Neural crest cell (in vitro differentiated cells): ENCODE measurements at regions not wholly inside any gene's neighbourhood (a gene's known extent, or its start where the extent isn't known, plus 50 kb on each side); places are given as distances from the start of the nearest gene placed in this dataset.
"Not testable (repeated sequence)": the region's sequence is repeated elsewhere in the genome, so short reads cannot be mapped to it uniquely, and the experiment has no call there.

Experiments
- DNase-seq: peaks from one replicate; pipeline ENCODE4 v3.0.0; 2021; ENCODE audit warnings: low read depth, mixed read lengths, low spot score
- H3K27ac Mint-ChIP-seq: one replicate; pipeline ENCODE4 v1.8.0; 2021; ENCODE audit warnings: mild to moderate bottlenecking, mixed read lengths; ENCODE audit not compliant: unreplicated experiment
- H3K27me3 Mint-ChIP-seq: 2 replicates; pipeline ENCODE4 v1.8.0; 2021; ENCODE audit warnings: low read depth, mild to moderate bottlenecking, mixed read lengths
- H3K36me3 Mint-ChIP-seq: 2 replicates; pipeline ENCODE4 v1.8.0; 2021; ENCODE audit warnings: low read depth, mild to moderate bottlenecking, mixed read lengths
- H3K4me1 Mint-ChIP-seq: 2 replicates; pipeline ENCODE4 v1.8.0; 2021; ENCODE audit warnings: mixed read lengths
- H3K4me3 Mint-ChIP-seq: one replicate; pipeline ENCODE4 v1.8.0; 2021; ENCODE audit warnings: mild to moderate bottlenecking, mixed read lengths
- H3K9me3 Mint-ChIP-seq: 2 replicates; pipeline ENCODE4 v1.8.0; 2021; ENCODE audit warnings: mixed read lengths
- CTCF ChIP-seq: fragments of 200-600 bp; sonication (generic); conservative IDR thresholded peaks from 2 replicates; pipeline ENCODE4 v1.5.0; 2021; ENCODE audit warnings: antibody characterized with exemption, mild to moderate bottlenecking

GRCh38 chr10:63675171-63675570, 154.0 kb downstream of the REEP3 start:
- no peaks in the 10 kb centered on the region for H3K9me3 Mint-ChIP-seq
- H3K27ac Mint-ChIP-seq, result no peak overlapping the region
- no peak for TF ChIP-seq CTCF
- H3K27me3 Mint-ChIP-seq, result no peaks in the 10 kb centered on the region
- H3K4me1 Mint-ChIP-seq, result peaks cover 8% of the 10 kb centered on the region
- H3K4me3 Mint-ChIP-seq, result no peak overlapping the region
- no peak for DNase-seq
- no peaks in the 10 kb centered on the region for H3K36me3 Mint-ChIP-seq

DNA sequence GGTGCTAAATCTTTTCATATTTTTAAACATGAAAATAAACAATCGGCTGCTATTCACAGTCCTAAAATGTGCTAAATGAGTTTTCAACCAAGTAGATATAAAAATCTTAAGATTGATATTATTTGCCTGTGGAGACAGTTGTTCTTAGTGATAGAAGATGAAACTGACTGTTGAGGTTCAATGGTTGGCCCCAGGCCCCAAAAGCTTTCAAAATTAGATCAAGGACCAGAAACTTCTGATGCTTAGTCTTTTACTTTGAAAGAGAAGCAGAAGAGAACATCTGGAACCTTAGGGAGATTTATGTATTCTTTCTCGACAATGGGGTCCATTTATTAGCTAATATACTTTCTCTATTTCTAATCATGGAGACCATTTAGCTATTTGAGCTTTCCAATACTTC, 155.8 kb downstream of the REEP3 start:
- no peak for TF ChIP-seq CTCF
- Mint-ChIP-seq H3K27me3 (no peaks in the 10 kb centered on the region), H3K36me3 (no peaks in the 10 kb centered on the region), H3K27ac (no peak overlapping the region), H3K4me1 (no peaks in the 10 kb centered on the region), H3K9me3 (no peaks in the 10 kb centered on the region), H3K4me3 (no peak overlapping the region)
- DNase-seq, result no peak

GRCh38 chr10:63680545-63680944, 159.3 kb downstream of the REEP3 start:
- H3K27ac Mint-ChIP-seq, H3K36me3 Mint-ChIP-seq, H3K9me3 Mint-ChIP-seq: not testable (repeated sequence)

GRCh38 chr10:63681993-63682697, 160.9 kb downstream of the REEP3 start:
- Mint-ChIP-seq H3K27ac (no peak overlapping the region), H3K4me1 (no peaks in the 10 kb centered on the region), H3K9me3 (no peaks in the 10 kb centered on the region), H3K4me3 (no peak overlapping the region), H3K27me3 (no peaks in the 10 kb centered on the region), H3K36me3 (no peaks in the 10 kb centered on the region)
- no peak for TF ChIP-seq CTCF
- no peak for DNase-seq

More at GRCh38 chr10:63680545-63680944, 159.3 kb downstream of the REEP3 start:
- H3K4me1 Mint-ChIP-seq, H3K27me3 Mint-ChIP-seq, H3K4me3 Mint-ChIP-seq, DNase-seq: not testable (repeated sequence)

DNA sequence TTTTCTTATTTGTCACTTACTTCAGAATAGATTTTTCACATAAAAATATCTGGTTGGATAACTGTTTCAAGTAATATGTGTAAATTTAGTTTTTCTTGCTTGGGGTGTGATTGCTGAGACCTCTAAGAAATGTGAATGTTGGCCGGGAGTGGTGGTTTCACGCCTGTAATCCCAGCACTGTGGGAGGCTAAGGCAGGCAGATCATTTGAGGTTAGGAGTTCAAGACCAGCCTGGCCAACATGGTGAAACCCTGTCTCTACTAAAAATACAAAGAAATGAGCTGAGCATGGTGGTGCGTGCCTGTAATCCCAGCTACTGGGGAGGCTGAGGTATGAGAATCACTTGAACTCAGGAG, 161.5 kb downstream of the REEP3 start:
- not testable (repeated sequence) for H3K9me3 Mint-ChIP-seq, H3K4me3 Mint-ChIP-seq, H3K4me1 Mint-ChIP-seq, DNase-seq, H3K27me3 Mint-ChIP-seq, H3K27ac Mint-ChIP-seq, H3K36me3 Mint-ChIP-seq

DNA sequence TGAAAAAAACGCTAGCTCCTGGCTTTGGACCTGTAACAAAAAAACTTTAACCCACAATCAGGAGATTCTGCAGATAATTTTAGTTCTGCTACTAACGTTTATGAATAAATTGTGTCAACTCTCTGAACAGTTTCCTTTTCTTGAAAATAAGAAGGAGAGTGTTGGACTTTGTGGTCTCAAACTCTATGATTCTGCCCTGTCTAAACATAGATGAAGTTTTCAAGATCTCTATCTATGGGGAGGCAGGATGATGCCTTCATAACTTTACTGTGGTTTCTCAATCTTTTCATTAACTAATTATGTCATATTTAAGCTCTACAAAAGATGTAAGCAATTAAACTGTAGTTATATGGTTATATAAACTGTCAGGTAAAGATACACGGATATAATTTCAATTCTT, 162.0 kb downstream of the REEP3 start:
- Mint-ChIP-seq H3K9me3 (no peaks in the 10 kb centered on the region), H3K4me1 (no peaks in the 10 kb centered on the region), H3K4me3 (no peak overlapping the region), H3K27me3 (no peaks in the 10 kb centered on the region), H3K27ac (no peak overlapping the region), H3K36me3 (no peaks in the 10 kb centered on the region)
- no peak for TF ChIP-seq CTCF
- no peak for DNase-seq

GRCh38 chr10:63683686-63684085, 162.5 kb downstream of the REEP3 start:
- no peak overlapping the region for H3K4me3 Mint-ChIP-seq
- H3K27ac Mint-ChIP-seq, result no peak overlapping the region
- no peaks in the 10 kb centered on the region for H3K4me1 Mint-ChIP-seq
- no peaks in the 10 kb centered on the region for H3K36me3 Mint-ChIP-seq
- no peak for DNase-seq
- no peaks in the 10 kb centered on the region for H3K9me3 Mint-ChIP-seq
- no peaks in the 10 kb centered on the region for H3K27me3 Mint-ChIP-seq
- no peak for TF ChIP-seq CTCF
